Endodermal cell (in vitro differentiated cells): ENCODE measurements at regions not wholly inside any gene's neighbourhood (a gene's known extent, or its start where the extent isn't known, plus 50 kb on each side); places are given as distances from the start of the nearest gene placed in this dataset.
A peak's percentile ranks its signal among the peaks of the same experiment; 100 is the strongest.
"Not testable (repeated sequence)": the region's sequence is repeated elsewhere in the genome, so short reads cannot be mapped to it uniquely, and the experiment has no call there.

Experiments used
- DNase-seq: peaks from one replicate; pipeline ENCODE4 v3.0.0-alpha.2; 2017
- H3K27ac ChIP-seq: 2 replicates; pipeline ENCODE4 v1.5.1; 2013; ENCODE audit warnings: mild to moderate bottlenecking, low read depth, low read length, moderate library complexity
- H3K27me3 ChIP-seq: 2 replicates; pipeline ENCODE4 v1.6.1; 2013; ENCODE audit warnings: mild to moderate bottlenecking, low read length, moderate library complexity; ENCODE audit not compliant: insufficient read depth, control insufficient read depth, poor library complexity, severe bottlenecking
- H3K36me3 ChIP-seq: 2 replicates; pipeline ENCODE4 v1.7.0; 2013; ENCODE audit warnings: mild to moderate bottlenecking, low read length, moderate library complexity; ENCODE audit not compliant: control insufficient read depth, insufficient read depth
- H3K4me1 ChIP-seq: one replicate; pipeline ENCODE4 v1.7.0; 2013; ENCODE audit warnings: low read length; ENCODE audit not compliant: control insufficient read depth, insufficient read depth
- H3K4me3 ChIP-seq: 2 replicates; pipeline ENCODE4 v1.5.1; 2013; ENCODE audit warnings: mild to moderate bottlenecking, low read length, moderate library complexity
- H3K9ac ChIP-seq: 2 replicates; pipeline ENCODE4 v1.6.1; 2013; ENCODE audit warnings: mild to moderate bottlenecking, low read length, moderate library complexity; ENCODE audit not compliant: poor library complexity, severe bottlenecking; ENCODE audit errors: extremely low read depth
- H3K9me3 ChIP-seq: 2 replicates; pipeline ENCODE4 v1.6.1; 2013; ENCODE audit warnings: mild to moderate bottlenecking, low read length, moderate library complexity; ENCODE audit not compliant: control insufficient read depth
- H3K27ac Mint-ChIP-seq: 2 replicates; pipeline ENCODE4 v1.8.0; 2020; ENCODE audit warnings: mixed read lengths
- H3K27me3 Mint-ChIP-seq: 2 replicates; pipeline ENCODE4 v1.8.0; 2021; ENCODE audit warnings: mild to moderate bottlenecking, mixed read lengths; ENCODE audit not compliant: insufficient read depth
- H3K36me3 Mint-ChIP-seq: 2 replicates; pipeline ENCODE4 v1.8.0; 2020; ENCODE audit warnings: low read depth, mixed read lengths
- H3K4me1 Mint-ChIP-seq: 2 replicates; pipeline ENCODE4 v1.8.0; 2020; ENCODE audit warnings: mixed read lengths
- H3K4me3 Mint-ChIP-seq: 2 replicates; pipeline ENCODE4 v1.8.0; 2020; ENCODE audit warnings: mild to moderate bottlenecking, moderate library complexity, mixed read lengths
- H3K9me3 Mint-ChIP-seq: 2 replicates; pipeline ENCODE4 v1.8.0; 2020; ENCODE audit warnings: mild to moderate bottlenecking, mixed read lengths
- CTCF ChIP-seq: fragments of 200-600 bp; sonication (generic); conservative IDR thresholded peaks from 2 replicates; pipeline ENCODE4 v1.5.0; 2021; ENCODE audit warnings: antibody characterized with exemption, mild to moderate bottlenecking
- WGBS, 2 experiments: methylation state at CpG; one replicate each; pipeline versions ENCODE4 v1.1.5 to v1.1.7; 2013; ENCODE audit warnings: missing lambda C conversion rate in 2 of 2, mixed read lengths in 1 of 2; ENCODE audit not compliant: insufficient coverage in 1 of 2, insufficient read length in 1 of 2; 5-methylcytosine and 5-hydroxymethylcytosine counted together

GRCh38 chr2:75379476-75380210 is 180.3 kb upstream of the TACR1 start:
- Mint-ChIP-seq H3K4me3 (no peak overlapping the region), H3K4me1 (peaks cover 4% of the 10 kb centered on the region), H3K36me3 (no peaks in the 10 kb centered on the region), H3K27ac (no peak overlapping the region), H3K9me3 (peaks cover 5% of the 10 kb centered on the region), H3K27me3 (no peaks in the 10 kb centered on the region)
- TF ChIP-seq CTCF = no peak
- Histone ChIP-seq H3K9ac (no peak overlapping the region), H3K4me3 (no peak overlapping the region), H3K27ac (no peak overlapping the region), H3K9me3 (no peaks in the 10 kb centered on the region), H3K4me1 (no peaks in the 10 kb centered on the region), H3K36me3 (no peaks in the 10 kb centered on the region), H3K27me3 (no peaks in the 10 kb centered on the region)
- DNase-seq = no peak
- whole genome bisulfite sequencing, 2 experiments = 85% methylated on average over 7 of the region's 7 CpGs; no CpG with 5 or more reads in 1 of the 2 experiments

- peaks cover 4% of the 10 kb centered on the region for H3K4me1 Mint-ChIP-seq
- H3K27me3 ChIP-seq = no peaks in the 10 kb centered on the region
- no peak overlapping the region for H3K9ac ChIP-seq
- TF ChIP-seq CTCF = no peak
- DNase-seq = no peak
- H3K4me3 ChIP-seq = no peak overlapping the region
- H3K27ac Mint-ChIP-seq = no peak overlapping the region
- peaks cover 33% of the 10 kb centered on the region for H3K9me3 Mint-ChIP-seq
- 87 to 93% methylated on average over 3 of the region's 3 CpGs for WGBS, 2 experiments
- H3K27ac ChIP-seq = no peak overlapping the region
- H3K27me3 Mint-ChIP-seq = no peaks in the 10 kb centered on the region
- H3K36me3 Mint-ChIP-seq = peaks cover 2% of the 10 kb centered on the region
- no peaks in the 10 kb centered on the region for H3K9me3 ChIP-seq
- no peaks in the 10 kb centered on the region for H3K36me3 ChIP-seq
- H3K4me1 ChIP-seq = no peaks in the 10 kb centered on the region
- no peak overlapping the region for H3K4me3 Mint-ChIP-seq
Measured at GRCh38 chr2:75375646-75376582, 176.6 kb upstream of the TACR1 start.

GRCh38 chr2:75374414-75374957 is 175.2 kb upstream of the TACR1 start:
- H3K36me3 Mint-ChIP-seq, H3K4me1 Mint-ChIP-seq, H3K27me3 Mint-ChIP-seq, H3K4me3 ChIP-seq, H3K27me3 ChIP-seq, H3K27ac Mint-ChIP-seq, H3K9me3 ChIP-seq, H3K36me3 ChIP-seq, H3K4me1 ChIP-seq, H3K9ac ChIP-seq, H3K4me3 Mint-ChIP-seq, H3K27ac ChIP-seq: not testable (repeated sequence)
- H3K9me3 Mint-ChIP-seq = peaks cover 47% of the 10 kb centered on the region
- WGBS, 2 experiments = 76 to 77% methylated on average over 5 to 6 of the region's 6 CpGs
- peak; percentile 85 for DNase-seq
- peak; percentile 25 for TF ChIP-seq CTCF
